K562 (cell line): ENCODE measurements at regions not wholly inside any gene's neighbourhood (a gene's known extent, or its start where the extent isn't known, plus 50 kb on each side); places are given as distances from the start of the nearest gene placed in this dataset.

Source experiments
- POU5F1 ChIP-seq: fragments of 150-350 bp; IDR thresholded peaks from 2 replicates; pipeline ENCODE4 v1.6.1; 2014; ENCODE audit warnings: borderline replicate concordance, low read length, low read depth, mild to moderate bottlenecking; ENCODE audit not compliant: partially characterized antibody
- SIN3A ChIP-seq, 2 experiments: fragments of 150-350 bp in 1 of 2; IDR thresholded peaks; 2 replicates each; pipeline ENCODE4 v1.6.1; 2011 to 2016; ENCODE audit warnings: borderline replicate concordance in 2 of 2, low read depth in 2 of 2, low read length in 2 of 2, mild to moderate bottlenecking in 2 of 2, moderate library complexity in 2 of 2; ENCODE audit not compliant: control insufficient read depth in 1 of 2
- TFE3 ChIP-seq: fragments of 450-650 bp; formaldehyde crosslinking; IDR thresholded peaks from 2 replicates; pipeline ENCODE4 v1.4.0; 2020; ENCODE audit warnings: mild to moderate bottlenecking, mixed read lengths
- TF ChIP-seq, protein P1 (sequence below): sonication (generic); formaldehyde crosslinking; IDR thresholded peaks from 2 replicates; pipeline ENCODE4 v1.8.1; 2022; ENCODE audit warnings: missing genetic modification reagents
- TF ChIP-seq, protein P2 (sequence below): fragments of 250-450 bp; sonication (Bioruptor Pico); IDR thresholded peaks from 2 replicates; pipeline ENCODE4 v1.8.0; 2021; ENCODE audit warnings: borderline replicate concordance, mild to moderate bottlenecking, moderate library complexity; ENCODE audit not compliant: poor library complexity, severe bottlenecking

DNA sequence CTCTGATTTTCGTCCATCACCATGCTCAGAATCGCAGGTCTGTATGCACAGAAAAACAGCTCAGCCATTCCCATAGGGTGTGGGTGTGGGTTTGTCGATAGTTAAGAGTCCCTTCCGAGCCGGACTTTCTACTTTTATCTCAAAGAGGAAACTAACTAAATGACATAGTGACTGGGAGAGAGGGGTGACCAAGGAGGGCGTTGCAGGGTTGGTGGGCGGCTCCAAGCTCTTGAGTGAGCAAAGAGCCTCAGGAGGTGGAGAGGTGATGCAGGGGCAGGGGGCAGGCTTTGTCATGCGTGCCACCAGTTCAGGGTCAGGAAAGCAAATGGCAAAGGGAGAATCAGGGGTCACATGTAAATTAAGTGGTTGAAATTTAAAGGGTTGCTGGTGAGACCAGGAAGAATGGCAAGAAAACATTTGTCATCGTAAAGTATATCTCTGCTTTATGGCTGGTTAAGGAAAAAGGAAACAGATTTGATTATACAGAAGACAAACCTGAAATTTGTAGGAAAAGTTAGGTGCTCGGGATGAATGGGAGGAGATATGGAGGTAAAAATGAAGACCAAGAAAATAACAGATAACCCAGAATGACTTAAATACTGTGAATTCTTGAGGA is 249.0 kb downstream of the SETD4 start:
- TF ChIP-seq, protein P1, sequence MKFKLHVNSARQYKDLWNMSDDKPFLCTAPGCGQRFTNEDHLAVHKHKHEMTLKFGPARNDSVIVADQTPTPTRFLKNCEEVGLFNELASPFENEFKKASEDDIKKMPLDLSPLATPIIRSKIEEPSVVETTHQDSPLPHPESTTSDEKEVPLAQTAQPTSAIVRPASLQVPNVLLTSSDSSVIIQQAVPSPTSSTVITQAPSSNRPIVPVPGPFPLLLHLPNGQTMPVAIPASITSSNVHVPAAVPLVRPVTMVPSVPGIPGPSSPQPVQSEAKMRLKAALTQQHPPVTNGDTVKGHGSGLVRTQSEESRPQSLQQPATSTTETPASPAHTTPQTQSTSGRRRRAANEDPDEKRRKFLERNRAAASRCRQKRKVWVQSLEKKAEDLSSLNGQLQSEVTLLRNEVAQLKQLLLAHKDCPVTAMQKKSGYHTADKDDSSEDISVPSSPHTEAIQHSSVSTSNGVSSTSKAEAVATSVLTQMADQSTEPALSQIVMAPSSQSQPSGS (CRISPR knock-in tag), result no peak
- TF ChIP-seq SIN3A (IDR thresholded peaks at IDR 0.05; ENCODE audit: borderline replicate concordance in 2 of 2, control insufficient read depth in 1 of 2, low read depth in 2 of 2, low read length in 2 of 2) (no peak), POU5F1 (no peak), TFE3 (CRISPR knock-in tag) (no peak)
- TF ChIP-seq, protein P2, sequence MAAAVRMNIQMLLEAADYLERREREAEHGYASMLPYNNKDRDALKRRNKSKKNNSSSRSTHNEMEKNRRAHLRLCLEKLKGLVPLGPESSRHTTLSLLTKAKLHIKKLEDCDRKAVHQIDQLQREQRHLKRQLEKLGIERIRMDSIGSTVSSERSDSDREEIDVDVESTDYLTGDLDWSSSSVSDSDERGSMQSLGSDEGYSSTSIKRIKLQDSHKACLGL (CRISPR knock-in tag), result no peak
